ENCODE measurements at regions not wholly inside any gene's neighbourhood (a gene's known extent, or its start where the extent isn't known, plus 50 kb on each side); places are given as distances from the start of the nearest gene placed in this dataset.

GRCh38 chr19:23512151-23512925 lies 117.1 kb upstream of the ZNF91 start:
- DNase-seq (ENCODE audit: low read depth in 1 of 2, low spot score in 1 of 2), result no peak
- TF ChIP-seq ZFP36 (IDR thresholded peaks at IDR 0.05; ENCODE audit: borderline replicate concordance, partially characterized antibody) (no peak), HEYL (CRISPR knock-in tag; IDR thresholded peaks at IDR 0.05) (no peak), RCOR1 (IDR thresholded peaks at IDR 0.05; ENCODE audit: low read depth, low read length) (no peak), MAFK (IDR thresholded peaks at IDR 0.05; ENCODE audit: partially characterized antibody) (no peak), HES2 (IDR thresholded peaks at IDR 0.05) (no peak), EHF (CRISPR knock-in tag; IDR thresholded peaks at IDR 0.05) (no peak), REST (IDR thresholded peaks at IDR 0.05) (no peak), TP53 (CRISPR knock-in tag; IDR thresholded peaks at IDR 0.05) (no peak), ESRRA (IDR thresholded peaks at IDR 0.05; ENCODE audit: borderline replicate concordance, low read length) (no peak), PBX3 (IDR thresholded peaks at IDR 0.05) (no peak), CEBPB (IDR thresholded peaks at IDR 0.05) (no peak), NFE2L2 (conservative IDR thresholded peaks at IDR 0.05; ENCODE audit: low read length) (no peak), KDM1A (IDR thresholded peaks at IDR 0.05; ENCODE audit: low read depth) (no peak), SREBF2 (IDR thresholded peaks at IDR 0.05) (no peak), ZSCAN20 (CRISPR knock-in tag; IDR thresholded peaks at IDR 0.05) (no peak), BHLHE40 (IDR thresholded peaks at IDR 0.05; ENCODE audit: low read depth, low read length) (no peak), MYC (IDR thresholded peaks at IDR 0.05; ENCODE audit: borderline replicate concordance, low read length) (no peak), NPAS2 (CRISPR knock-in tag; IDR thresholded peaks at IDR 0.05; ENCODE audit: borderline replicate concordance) (no peak), CHD2 (IDR thresholded peaks at IDR 0.05; ENCODE audit: low read length, partially characterized antibody) (no peak), MAX (IDR thresholded peaks at IDR 0.05) (no peak)
- no peak for FAIRE-seq
- Histone ChIP-seq H3K27ac (no peak overlapping the region), H3K4me2 (no peak overlapping the region), H3K4me3 (no peak overlapping the region), H3K4me1 (no peaks in the 10 kb centered on the region), H3K9me3 (peaks cover 54% of the 10 kb centered on the region)
- POLR2A ChIA-PET, result no interaction called here
- no peak for ATAC-seq
- CTCF ChIA-PET, result no interaction called here
- 40% methylated on average over 24 of the region's 24 CpGs for WGBS (ENCODE audit: missing lambda C conversion rate)

- Histone ChIP-seq H3K4me1 (no peaks in the 10 kb centered on the region), H3K4me2 (no peak overlapping the region), H3K27ac (no peak overlapping the region), H3K4me3 (no peak overlapping the region), H3K9me3 (peaks cover 53% of the 10 kb centered on the region)
- ChIA-PET CTCF (interaction anchor here (0.6 kb wide), 2 partner anchors 166 to 431 kb away, joined by 4 to 5 read pairs; no protein-coding TSS in a partner anchor), POLR2A (no interaction called here)
- DNase-seq (ENCODE audit: low read depth in 1 of 2, low spot score in 1 of 2), result no peak
- FAIRE-seq, result no peak
- 2% methylated on average over 3 of the region's 3 CpGs for WGBS (ENCODE audit: missing lambda C conversion rate)
- no peak for ATAC-seq
- TF ChIP-seq USF2 (IDR thresholded peaks at IDR 0.05) (no peak), CEBPB (IDR thresholded peaks at IDR 0.05) (no peak), MYC (IDR thresholded peaks at IDR 0.05; ENCODE audit: borderline replicate concordance, low read length) (no peak), ESRRA (IDR thresholded peaks at IDR 0.05; ENCODE audit: borderline replicate concordance, low read length) (no peak), CTCF (IDR thresholded peaks at IDR 0.05) (no peak), NFE2L2 (conservative IDR thresholded peaks at IDR 0.05; ENCODE audit: low read length) (no peak), ZC3H11A (IDR thresholded peaks at IDR 0.05) (no peak), HOXA7 (CRISPR knock-in tag; IDR thresholded peaks at IDR 0.05) (no peak), NPAS2 (CRISPR knock-in tag; IDR thresholded peaks at IDR 0.05; ENCODE audit: borderline replicate concordance) (no peak), CBX2 (IDR thresholded peaks at IDR 0.05; ENCODE audit: borderline replicate concordance, low read depth) (no peak), CHD4 (IDR thresholded peaks at IDR 0.05; ENCODE audit: borderline replicate concordance) (no peak), EHF (CRISPR knock-in tag; IDR thresholded peaks at IDR 0.05) (no peak), EHMT2 (IDR thresholded peaks at IDR 0.05; ENCODE audit: low read depth) (no peak)
Observed at GRCh38 chr19:23509686-23510450, 114.6 kb upstream of the ZNF91 start.

Data from A549 (cell line).